Fibroblast of lung (primary cell): ENCODE measurements at regions not wholly inside any gene's neighbourhood (a gene's known extent, or its start where the extent isn't known, plus 50 kb on each side); places are given as distances from the start of the nearest gene placed in this dataset.

ENCODE experiments used
- CTCF ChIP-seq, 2 donors: IDR thresholded peaks in 1 of 2; conservative IDR thresholded peaks in 1 of 2; 1 replicate in 1 of 2; 2 replicates in 1 of 2; pipeline ENCODE4 v1.5.1; 2011 to 2012; ENCODE audit warnings: low read length in 2 of 2, control low read depth in 1 of 2, inconsistent platforms in 1 of 2, low read depth in 1 of 2, mild to moderate bottlenecking in 1 of 2
- EZH2 ChIP-seq: IDR thresholded peaks from 2 replicates; pipeline ENCODE4 v1.5.1; 2012; ENCODE audit warnings: low read length, control low read depth, mild to moderate bottlenecking; ENCODE audit errors: missing control alignments

GRCh38 chr3:4029135-4029534 lies 229.9 kb downstream of the LRRN1 start:
- TF ChIP-seq CTCF (conservative IDR thresholded peaks at IDR 0.05 in 1 of 2, IDR thresholded peaks at IDR 0.05 in 1 of 2; ENCODE audit: low read depth in 1 of 2, low read length in 2 of 2): no peak
- TF ChIP-seq EZH2: no peak
